ENCODE measurements at regions not wholly inside any gene's neighbourhood (a gene's known extent, or its start where the extent isn't known, plus 50 kb on each side); places are given as distances from the start of the nearest gene placed in this dataset.
"Not testable (repeated sequence)": the region's sequence is repeated elsewhere in the genome, so short reads cannot be mapped to it uniquely, and the experiment has no call there.

DNA sequence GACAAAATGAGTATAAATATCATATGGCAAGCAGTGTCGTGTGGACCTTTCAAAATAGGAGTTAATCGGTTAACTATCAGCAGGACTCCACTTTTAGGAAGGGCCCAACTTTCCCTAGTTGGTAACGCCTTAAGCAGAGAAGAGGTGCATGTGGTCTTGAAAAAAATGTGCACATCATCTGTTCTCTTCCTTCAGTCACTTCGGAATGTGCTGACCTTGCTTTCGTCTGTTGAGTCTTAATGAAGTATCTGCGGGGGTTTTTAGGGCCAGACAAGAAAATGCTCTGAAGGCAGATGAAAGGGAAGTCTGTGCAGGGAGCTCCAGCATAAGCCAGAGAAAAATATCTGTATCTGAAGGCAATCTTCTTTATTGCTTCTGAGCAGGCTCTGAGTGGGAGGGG, 185.2 kb downstream of the AEBP2 start:
- ATAC-seq (no peak), DNase-seq (ENCODE audit: low spot score) (no peak)

DNA sequence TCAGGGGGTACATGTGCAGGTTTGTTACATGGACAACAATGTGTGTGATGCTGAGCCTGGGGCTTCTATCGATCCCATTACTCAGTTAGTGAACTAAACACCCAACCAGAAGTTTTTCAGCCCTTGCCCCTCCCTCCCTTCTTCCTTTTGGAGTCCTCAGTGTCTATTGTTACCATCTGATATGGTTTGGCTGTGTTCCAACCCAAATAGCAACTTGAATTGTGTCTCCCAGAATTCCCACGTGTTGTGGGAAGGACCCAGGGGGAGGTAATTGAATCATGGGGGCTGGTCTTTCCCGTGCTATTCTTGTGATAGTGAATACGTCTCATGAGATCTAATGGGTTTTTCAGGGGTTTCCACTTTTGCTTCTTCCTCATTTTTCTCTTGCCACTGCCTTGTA, 186.3 kb downstream of the AEBP2 start:
- not testable (repeated sequence) for DNase-seq (ENCODE audit: low spot score); ATAC-seq

DNA sequence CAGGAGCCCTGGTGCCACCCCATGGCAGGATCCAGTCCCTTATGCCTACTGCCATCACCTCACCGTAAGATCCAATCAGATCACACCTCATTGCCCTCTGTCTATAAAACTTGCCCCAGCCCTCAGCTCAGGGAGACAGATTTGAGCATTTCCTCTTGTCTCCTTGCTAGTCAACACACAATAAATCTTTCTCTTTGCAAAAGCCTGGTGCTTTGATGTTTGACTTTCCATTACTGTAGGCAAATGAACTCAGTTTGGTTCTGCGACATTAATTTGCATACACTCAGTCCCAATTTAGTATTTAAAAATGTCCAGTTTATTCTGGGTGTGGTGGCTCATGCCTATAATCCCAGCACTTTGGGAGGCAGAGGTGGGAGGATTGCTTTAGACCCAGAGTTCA, 188.4 kb downstream of the AEBP2 start:
- ATAC-seq (no peak), DNase-seq (ENCODE audit: low spot score) (no peak)

DNA sequence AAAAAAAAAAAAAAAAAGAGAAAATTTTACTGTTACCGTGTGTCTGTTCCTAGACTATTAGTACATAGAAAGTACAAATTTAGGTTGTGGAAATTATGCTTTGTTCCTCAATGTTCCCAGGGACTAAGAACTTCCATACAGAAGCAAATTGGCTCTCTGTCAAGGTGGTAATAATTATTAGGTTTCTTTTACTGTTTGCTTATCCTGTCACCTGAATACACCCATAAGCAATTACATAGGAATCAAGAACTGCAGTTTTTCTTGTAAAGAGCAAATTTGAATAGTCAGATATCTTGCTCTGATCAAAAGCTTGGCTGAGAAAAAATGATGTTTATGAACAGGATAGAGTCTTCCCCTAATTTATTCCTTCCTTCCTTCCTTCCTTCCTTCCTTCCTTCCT, 191.2 kb downstream of the AEBP2 start:
- ATAC-seq (no peak), DNase-seq (ENCODE audit: low spot score) (no peak)

DNA sequence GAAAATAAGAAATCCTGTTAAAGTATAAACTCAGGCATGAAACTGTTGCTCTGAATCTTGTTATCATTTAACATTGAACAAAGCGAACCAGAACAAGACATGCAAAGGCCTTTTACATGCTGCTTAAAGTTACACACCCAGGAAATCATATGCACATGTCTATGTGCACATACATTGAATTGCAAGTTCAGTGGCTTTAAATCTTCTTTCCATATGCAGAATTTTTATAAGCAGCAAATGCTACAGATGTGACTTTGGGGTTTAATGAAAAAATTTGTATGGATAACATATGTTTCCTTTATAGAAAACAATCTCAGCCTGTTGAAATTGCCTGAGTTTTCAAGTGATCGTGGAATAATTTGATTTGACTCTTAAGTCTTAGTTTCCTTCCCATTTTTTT, 193.9 kb downstream of the AEBP2 start:
- DNase-seq (ENCODE audit: low spot score) = no peak
- no peak for ATAC-seq

DNA sequence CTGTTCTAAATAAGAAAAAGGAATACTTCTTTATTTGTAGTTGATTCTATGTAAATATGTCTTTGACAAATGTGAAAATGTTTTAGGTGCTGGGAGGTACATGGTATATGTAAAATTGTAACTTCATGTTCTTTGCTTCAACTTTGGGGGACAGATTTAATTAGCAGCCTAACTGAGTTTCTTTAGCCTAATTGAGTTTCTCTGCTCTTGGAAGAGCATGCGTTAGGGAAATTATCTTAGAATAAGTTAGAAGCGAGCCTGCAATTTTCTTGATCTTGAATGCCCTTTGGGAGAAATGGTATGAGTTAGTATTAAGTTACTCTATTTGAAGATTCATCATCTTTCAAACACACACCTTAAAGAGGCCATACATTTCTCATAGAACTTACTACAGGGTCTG, 194.3 kb downstream of the AEBP2 start:
- ATAC-seq (no peak), DNase-seq (ENCODE audit: low spot score) (no peak)

DNA sequence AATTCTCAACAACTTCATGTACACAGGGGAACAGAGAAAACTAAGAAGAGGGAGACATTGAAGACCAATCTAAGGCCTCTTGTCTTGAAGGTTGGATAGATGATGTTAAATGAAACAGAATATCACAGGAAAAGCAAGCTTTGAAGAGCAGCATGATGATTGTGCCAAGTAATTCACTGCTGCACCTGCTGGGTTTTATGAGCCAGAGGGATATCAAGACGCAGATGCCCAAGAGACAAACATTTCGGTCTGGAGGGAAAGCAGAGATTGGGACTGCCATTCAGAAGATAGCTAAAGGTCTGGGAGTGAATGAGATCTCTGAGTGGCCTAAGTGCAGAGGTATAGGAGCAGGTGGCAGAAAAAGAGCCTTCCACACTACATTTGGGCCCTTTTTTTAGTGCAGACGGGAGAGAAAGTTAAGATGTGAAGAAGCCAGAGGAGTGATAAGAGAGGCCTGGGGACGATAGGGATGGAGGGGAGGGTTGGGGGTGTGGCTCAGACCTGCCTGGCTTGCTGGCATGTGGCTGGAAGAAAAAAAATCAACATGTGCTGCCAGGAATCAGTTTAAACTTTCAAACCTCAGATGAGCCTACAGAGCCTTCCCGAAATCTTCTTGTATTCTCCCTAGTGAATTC, 200.6 kb downstream of the AEBP2 start:
- ATAC-seq (no peak), DNase-seq (ENCODE audit: low spot score) (no peak)

DNA sequence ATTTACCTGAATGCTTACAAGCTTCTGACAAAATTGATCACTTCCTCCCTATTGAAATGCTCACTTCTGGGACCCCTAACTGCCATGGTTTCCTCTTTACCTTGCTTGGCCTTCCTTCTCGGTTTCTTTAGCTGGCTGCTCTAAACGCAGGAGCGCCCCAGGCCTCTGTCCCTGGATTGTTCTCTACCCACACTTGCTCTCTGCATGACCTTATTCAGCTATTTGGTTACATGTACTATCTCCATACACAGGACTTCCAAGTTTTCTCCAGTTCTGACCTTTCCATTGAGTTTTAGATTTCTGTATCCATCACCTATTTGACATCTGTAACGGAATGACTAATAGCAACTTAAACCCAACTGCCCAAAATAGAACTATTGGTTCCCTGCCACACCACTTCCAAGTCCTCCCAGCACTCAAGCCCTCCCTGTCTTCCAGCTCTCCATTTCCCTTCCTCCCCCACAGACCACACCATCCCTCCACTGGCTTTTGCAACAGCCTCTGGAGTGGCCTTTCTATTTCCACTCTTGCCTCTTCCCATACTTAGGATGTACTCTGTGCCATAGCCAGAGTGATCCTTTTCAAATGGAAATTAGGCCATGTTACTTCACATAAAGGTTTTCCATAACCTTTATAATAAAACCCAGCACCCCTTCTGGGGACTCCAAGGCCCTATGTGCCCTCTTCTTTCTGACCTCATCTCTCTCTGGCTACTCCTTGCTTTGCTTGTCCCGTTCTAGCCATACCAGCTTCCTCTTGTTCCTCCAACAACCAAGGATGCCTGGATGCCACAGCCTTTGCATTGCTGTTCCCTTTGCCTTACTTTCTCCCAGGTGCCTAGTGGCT, 202.2 kb downstream of the AEBP2 start:
- DNase-seq (ENCODE audit: low spot score) (no peak), ATAC-seq (no peak)

DNA sequence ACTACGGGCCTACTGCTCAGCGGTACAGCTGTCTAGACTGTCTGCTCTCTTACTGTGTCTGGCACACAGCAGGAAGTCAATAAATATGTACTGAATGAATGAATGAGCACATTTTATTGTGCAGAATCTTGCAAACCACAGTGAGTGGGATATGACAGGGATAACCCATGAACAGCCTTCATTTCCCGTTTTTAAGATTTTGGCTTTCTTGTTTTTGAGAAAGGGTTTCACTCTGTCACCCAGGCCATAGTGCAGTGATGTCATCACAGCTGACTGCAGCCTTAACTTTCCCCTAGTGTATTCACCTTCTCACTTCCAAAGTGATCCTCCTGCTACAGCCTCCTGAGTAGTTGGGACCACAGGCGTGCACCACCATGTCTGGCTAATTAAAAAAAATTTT, 203.1 kb downstream of the AEBP2 start:
- ATAC-seq (peak; percentile 21), DNase-seq (ENCODE audit: low spot score) (no peak)

DNA sequence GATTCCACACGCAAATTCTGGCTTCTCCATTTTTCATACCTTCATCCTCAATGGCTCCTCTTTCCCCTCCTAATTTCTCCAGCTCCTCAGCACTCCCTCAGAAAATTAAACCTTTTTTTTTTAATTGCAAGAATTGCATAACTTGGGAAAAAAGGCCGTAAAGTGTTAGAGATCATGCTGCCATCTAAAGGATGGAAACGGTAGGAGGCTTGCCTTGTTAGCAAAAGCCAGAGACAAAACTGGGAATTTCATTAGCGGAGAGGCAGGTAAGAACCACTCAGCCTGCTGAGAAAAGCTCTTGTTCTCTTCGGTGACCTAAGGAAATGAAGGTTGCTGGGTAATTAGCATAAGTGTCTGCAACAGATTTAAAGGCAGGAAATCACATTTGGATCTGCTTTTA, 204.3 kb downstream of the AEBP2 start:
- DNase-seq (ENCODE audit: low spot score) = no peak
- ATAC-seq = peak; percentile 86

DNA sequence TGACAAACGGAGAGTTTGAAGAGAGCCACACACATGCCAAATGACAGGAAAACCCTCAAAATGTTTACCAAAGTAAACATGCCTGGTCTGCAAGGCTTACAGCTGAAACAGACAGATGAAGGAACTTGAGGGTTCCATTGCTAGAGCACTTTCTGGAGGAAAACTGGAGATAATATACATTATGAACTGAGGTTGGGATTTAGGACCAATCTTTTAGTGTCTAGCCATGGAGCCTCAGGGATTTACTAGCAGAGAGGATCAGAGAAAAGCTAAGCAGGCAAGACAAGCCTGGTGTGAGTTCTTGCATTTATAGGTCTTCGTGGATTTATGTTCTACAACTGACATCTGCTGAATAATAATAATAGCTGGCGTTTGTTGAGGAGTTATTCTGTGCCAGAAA, 205.3 kb downstream of the AEBP2 start:
- DNase-seq (ENCODE audit: low spot score) (no peak), ATAC-seq (no peak)

DNA sequence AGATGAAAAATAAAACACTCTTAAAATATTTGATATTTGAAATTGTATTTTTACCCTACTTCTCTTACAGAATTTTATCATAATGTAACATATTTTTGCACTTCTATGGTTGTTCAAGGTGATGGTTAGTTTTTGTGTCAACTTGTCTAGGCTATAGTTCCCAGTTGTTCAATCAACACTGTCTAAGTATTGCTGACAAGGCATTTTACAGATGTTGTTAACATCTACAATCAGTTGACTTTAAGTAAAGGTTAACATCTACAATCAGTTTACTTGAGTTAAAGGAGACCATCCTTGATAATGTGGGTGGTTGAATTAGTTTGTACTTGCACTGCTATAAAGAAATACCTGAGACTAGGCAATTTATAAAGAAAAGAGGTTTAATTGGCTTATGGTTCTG, 206.5 kb downstream of the AEBP2 start:
- DNase-seq (ENCODE audit: low spot score) (no peak), ATAC-seq (no peak)

DNA sequence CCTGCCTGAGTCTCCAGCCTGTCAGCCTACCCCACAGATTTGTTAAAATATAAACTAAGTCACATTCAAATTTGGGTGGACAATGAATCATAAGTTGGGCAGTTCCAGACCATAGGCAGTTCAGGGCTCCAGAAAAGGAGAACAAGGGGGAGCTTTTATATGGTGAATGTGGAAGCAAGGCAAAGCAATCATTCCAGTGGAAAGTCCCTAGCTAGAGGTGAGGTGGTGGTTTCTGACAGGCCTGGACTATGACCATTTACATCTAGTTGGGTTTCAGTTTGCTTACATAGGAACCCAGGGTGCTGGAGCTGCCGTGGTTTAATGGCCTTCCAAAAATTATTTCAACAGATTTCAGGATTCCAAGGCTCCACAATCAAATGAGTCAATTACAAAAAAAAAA, 207.3 kb downstream of the AEBP2 start:
- no peak for ATAC-seq

DNA sequence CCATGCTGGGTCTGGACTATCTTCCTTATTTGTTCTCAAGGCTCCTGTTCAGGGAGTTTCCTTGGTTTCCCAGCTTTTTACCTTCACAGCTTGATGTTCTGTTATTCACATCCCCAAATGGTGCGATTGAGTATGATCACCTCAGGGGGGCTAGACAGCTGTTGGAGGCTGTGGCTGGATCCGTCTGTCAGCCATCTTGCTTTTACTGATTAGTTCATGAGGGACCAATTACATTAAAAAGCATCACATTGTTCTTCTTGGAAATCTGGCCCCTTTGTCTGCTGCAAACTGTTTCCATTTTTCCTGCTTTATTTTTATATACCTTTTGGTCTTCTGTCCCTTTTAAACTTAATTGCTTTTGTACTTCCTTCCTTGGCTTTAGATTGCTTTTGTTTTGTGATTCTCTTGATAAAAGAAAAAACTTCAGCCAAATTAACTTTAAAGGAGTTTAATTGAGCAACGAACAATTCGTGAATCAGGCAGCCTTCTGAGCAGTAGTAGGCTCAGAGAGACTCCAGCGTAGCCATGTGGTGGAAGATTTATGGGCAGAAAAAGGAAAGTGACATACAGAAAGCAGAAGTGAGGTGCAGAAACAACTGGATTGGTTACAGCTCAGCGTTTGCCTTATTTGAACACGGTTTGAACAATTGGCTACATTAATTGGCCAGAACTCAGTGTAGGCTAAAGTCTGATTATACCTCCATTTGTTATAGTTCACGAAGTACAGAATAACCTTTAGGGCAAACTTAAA, 208.7 kb downstream of the AEBP2 start:
- ATAC-seq = no peak

More for the DNA sequence above, 207.3 kb downstream of the AEBP2 start:
- no peak for DNase-seq (ENCODE audit: low spot score)

DNA sequence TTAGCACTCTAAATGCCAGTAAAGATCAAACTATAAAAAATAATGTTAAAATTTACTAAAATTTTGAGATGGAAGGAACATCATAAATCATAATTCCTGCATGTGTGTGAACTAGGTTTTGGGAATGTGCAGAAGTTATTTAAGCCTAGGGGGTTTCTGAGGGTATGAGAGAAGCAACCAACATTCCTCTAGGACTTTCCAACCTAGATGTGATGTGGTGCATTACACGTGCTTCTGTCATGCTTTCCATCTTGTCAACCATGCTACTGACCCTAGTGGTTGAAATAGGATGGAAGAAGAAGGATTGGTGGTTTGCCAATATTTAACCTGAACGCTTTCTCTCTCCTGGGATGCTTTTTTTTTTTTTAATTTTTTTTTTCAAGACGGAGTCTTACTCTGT, 209.3 kb downstream of the AEBP2 start:
- DNase-seq (ENCODE audit: low spot score) (no peak), ATAC-seq (no peak)

More for the DNA sequence above, 208.7 kb downstream of the AEBP2 start:
- no peak for DNase-seq (ENCODE audit: low spot score)

DNA sequence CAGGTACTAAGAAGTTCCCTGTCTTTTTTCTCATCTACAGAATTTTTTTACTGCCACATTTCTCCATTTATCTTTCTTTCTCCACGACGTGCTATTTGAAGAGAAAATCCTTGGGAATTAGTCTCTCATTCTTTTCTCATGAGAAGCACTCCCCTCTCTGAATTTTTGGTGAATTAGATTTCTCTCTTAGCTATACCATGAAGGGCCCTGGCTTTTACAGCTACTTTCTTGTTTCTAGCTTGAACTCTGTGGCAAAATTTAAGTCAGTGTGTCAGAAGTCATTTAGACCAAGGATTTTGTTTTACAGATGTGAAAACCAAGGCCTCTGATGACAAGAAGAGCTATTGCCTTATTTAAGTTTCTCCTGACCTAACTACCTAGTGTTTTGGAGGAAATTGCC, 213.1 kb downstream of the AEBP2 start:
- no peak for DNase-seq (ENCODE audit: low spot score)
- ATAC-seq = no peak

DNA sequence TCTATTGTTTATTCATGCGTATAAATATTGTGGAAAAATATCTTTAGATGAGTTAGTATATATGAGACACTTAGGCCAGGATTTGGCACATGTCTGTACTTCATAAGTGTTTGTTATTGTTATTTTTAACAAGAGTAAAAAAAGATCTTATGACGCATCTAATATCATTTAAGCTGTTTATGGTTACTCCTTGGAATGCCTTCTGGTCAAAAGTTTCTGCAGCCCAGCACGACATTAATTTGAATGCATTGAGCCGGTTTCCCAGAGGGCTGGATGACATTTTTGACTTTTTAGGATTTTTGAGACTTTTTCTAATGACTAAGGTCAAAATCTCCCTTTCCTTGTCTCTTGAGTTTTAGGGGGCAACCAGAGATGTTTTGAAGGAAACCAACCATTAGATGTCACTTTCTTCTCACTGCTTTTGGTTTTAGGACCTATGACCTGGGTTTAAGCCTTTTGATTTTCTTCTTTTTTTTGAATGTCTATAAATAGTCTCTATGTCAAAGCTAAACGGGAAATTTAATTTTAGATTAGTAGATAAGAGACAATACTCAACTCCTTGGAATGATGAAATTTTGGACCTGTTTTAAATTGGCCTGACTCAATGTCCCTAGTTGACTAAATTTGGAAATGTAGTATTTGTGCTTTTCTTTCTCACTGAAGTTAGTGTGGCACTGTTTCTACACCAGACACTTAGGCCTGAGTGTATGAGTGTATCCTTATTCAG, 215.5 kb downstream of the AEBP2 start:
- no peak for ATAC-seq

DNA sequence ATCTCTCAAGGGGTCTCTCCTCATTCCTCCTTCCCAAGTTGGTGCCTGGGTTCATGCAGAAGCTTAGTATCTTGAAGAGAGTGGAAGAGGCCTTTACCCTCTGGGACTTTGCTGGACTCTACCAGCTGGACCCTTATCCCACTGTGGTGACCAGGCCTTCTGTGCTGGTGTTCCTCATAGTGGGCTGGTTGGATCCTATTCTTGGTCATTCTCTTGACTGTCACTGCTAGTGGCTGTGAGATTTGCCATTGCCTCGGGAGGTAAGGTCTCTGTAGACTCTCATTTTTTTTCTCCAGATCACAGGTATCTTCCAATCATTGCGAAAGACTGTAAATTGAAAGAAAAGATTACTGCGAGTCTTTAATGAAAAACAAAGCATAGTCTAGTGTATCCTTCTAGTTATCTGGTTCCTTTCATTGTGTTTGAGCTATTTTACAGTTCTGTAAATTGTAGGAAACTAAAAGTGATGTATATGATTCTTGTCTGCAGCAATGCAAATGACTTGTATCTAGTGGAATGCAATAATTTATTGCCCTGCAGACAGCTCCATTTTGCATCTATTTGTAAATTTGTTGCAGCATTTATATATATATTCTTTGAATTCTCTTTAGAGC, 217.9 kb downstream of the AEBP2 start:
- DNase-seq (ENCODE audit: low spot score) = no peak
- ATAC-seq = no peak

More for the DNA sequence above, 215.5 kb downstream of the AEBP2 start:
- DNase-seq (ENCODE audit: low spot score) = no peak

DNA sequence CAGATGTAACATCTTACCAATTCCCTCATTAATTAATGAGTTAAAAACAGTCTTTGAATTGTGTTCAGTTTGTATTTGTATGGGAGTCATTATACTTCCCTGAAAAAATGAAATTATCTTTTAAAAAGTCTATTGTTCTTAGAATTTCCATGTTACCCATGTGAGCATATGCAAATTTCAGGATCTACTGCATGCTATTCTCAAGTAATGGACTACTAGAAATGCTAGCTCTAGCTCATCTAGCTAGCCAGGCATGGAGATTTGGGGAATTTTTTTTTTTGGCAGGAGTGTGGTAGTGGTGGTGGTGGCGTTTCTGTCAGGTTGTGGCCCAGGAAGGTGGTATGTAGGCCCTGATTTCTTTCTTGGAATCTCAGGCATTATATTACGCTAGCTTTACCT, 218.4 kb downstream of the AEBP2 start:
- ATAC-seq (no peak), DNase-seq (ENCODE audit: low spot score) (no peak)

DNA sequence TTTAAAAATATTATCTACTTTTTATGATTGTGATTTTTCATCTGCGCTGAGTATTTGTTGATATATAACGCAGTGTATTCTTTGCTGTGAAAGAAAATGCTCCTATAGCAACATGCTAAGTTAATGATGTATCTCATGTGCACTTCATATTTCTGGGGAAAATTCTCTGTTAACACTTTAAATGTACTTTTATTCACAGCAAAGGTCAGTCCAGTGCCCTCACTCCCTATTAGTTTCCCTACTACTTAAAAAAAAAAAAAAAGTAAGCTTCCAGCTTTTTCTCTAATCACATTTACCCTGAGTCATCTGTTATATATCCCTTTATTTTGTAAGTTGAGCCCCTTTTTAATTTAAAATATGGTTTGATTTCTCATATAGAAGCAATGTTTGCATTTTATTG, 219.8 kb downstream of the AEBP2 start:
- ATAC-seq = no peak
- DNase-seq (ENCODE audit: low spot score) = no peak

DNA sequence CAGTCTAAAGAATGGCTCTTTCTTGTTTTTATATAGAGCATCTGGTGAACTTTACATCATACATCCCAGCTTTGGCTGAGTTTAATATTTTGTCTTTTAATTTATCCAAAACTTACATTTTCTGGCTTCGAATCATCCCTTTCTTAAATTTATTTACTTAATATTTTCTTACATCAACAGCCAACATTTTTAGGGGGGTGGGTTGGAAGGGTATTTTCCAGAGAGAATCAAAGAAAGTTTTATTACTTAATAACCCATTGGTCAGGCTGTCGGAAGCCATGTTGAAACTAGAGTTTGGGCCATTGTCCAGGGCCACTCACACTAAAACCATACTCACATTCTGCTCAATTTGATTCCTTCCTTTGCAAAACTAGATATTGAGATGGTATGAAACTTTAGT, 220.2 kb downstream of the AEBP2 start:
- DNase-seq (ENCODE audit: low spot score) (no peak), ATAC-seq (no peak)

Data from left lobe of liver (tissue), 2 donors.